ENCODE measurements at regions not wholly inside any gene's neighbourhood (a gene's known extent, or its start where the extent isn't known, plus 50 kb on each side); places are given as distances from the start of the nearest gene placed in this dataset.

- TF ChIP-seq CTCF (IDR thresholded peaks at IDR 0.05; ENCODE audit: low read depth, low read length, poor library complexity, severe bottlenecking), result no peak
- no peak for TF ChIP-seq EZH2phosphoT487 (IDR thresholded peaks at IDR 0.05; ENCODE audit: borderline replicate concordance, low read length)
Measured at GRCh38 chr17:77308861-77309726, 168.3 kb downstream of the SEC14L1 start.
